ENCODE measurements at regions not wholly inside any gene's neighbourhood (a gene's known extent, or its start where the extent isn't known, plus 50 kb on each side); places are given as distances from the start of the nearest gene placed in this dataset.

- Histone ChIP-seq H3K36me3 (ENCODE audit: insufficient read depth in 1 of 2, low read depth in 1 of 2) (no peaks in the 10 kb centered on the region), H3K4me3 (no peak overlapping the region), H3K9me3 (no peaks in the 10 kb centered on the region), H3K27me3 (ENCODE audit: insufficient read depth in 3 of 3, low read length in 2 of 3) (peaks cover 8 to 80% (median 13%) of the 10 kb centered on the region in 3 donors), H3K4me1 (no peaks in the 10 kb centered on the region), H3K27ac (no peak overlapping the region)
- intact Hi-C loops (cut with DNase I) = no loop called here
- no peak for ATAC-seq
- TF ChIP-seq CTCF (IDR thresholded peaks at IDR 0.05) = no peak
- DNase-seq = no peak
- 36 to 45% (median 45%) methylated on average over 8 of the region's 8 CpGs for WGBS, 3 donors
Measured at GRCh38 chr1:36588972-36589371, 106.3 kb upstream of the CSF3R start.

- TF ChIP-seq CTCF (IDR thresholded peaks at IDR 0.05) = no peak
- no peaks in the 10 kb centered on the region for H3K9me3 ChIP-seq
- 20 to 26% (median 21%) methylated on average over 22 to 24 of the region's 24 CpGs for whole genome bisulfite sequencing, 3 donors
- ATAC-seq = no peak
- H3K4me3 ChIP-seq = no peak overlapping the region
- H3K36me3 ChIP-seq (ENCODE audit: insufficient read depth in 1 of 2, low read depth in 1 of 2) = no peaks in the 10 kb centered on the region
- intact Hi-C loops (cut with DNase I) = no loop called here
- no peaks in the 10 kb centered on the region for H3K4me1 ChIP-seq
- DNase-seq = no peak
- H3K27ac ChIP-seq = no peak overlapping the region
- H3K27me3 ChIP-seq (ENCODE audit: insufficient read depth in 3 of 3, low read length in 2 of 3) = peaks cover 8 to 73% (median 12%) of the 10 kb centered on the region in 3 donors
Measured at GRCh38 chr1:36585569-36586548, 103.1 kb upstream of the CSF3R start.

DNA sequence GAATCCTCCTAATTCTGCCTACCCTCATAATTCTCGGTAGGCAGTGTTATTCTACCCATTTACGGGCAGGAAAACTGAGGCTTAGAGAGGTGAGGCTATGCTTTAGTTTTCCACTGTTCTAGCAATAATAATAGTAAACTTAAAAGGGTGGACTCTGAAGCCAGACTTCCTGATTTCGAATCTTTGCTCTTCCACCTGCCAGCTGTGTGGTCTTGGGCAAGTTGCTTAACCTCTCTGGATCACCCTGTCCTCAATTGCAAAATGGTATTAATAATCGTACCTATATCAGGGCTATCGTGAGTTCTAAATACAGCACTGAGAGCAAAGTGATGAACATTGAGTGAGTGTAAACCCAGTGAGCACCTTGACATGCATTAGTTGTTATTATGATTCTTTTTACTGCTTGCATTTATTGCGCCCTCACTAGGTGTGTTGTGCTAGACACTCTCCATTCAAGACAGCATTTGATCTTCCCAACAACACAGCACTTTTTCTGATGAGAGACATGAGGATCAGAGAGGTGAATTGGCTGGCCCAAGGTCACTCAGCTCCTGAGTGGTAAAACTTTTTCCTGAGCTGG, 102.3 kb upstream of the CSF3R start:
- Histone ChIP-seq H3K27ac (no peak overlapping the region), H3K9me3 (no peaks in the 10 kb centered on the region), H3K4me3 (no peak overlapping the region), H3K4me1 (no peaks in the 10 kb centered on the region), H3K36me3 (ENCODE audit: insufficient read depth in 1 of 2, low read depth in 1 of 2) (no peaks in the 10 kb centered on the region), H3K27me3 (ENCODE audit: insufficient read depth in 3 of 3, low read length in 2 of 3) (peaks cover 8 to 65% (median 9%) of the 10 kb centered on the region in 3 donors)
- no peak for TF ChIP-seq CTCF (IDR thresholded peaks at IDR 0.05)
- 72 to 78% (median 77%) methylated on average over 6 of the region's 6 CpGs for WGBS, 3 donors
- intact Hi-C loops (cut with DNase I) = no loop called here
- no peak for DNase-seq
- ATAC-seq = no peak

DNA sequence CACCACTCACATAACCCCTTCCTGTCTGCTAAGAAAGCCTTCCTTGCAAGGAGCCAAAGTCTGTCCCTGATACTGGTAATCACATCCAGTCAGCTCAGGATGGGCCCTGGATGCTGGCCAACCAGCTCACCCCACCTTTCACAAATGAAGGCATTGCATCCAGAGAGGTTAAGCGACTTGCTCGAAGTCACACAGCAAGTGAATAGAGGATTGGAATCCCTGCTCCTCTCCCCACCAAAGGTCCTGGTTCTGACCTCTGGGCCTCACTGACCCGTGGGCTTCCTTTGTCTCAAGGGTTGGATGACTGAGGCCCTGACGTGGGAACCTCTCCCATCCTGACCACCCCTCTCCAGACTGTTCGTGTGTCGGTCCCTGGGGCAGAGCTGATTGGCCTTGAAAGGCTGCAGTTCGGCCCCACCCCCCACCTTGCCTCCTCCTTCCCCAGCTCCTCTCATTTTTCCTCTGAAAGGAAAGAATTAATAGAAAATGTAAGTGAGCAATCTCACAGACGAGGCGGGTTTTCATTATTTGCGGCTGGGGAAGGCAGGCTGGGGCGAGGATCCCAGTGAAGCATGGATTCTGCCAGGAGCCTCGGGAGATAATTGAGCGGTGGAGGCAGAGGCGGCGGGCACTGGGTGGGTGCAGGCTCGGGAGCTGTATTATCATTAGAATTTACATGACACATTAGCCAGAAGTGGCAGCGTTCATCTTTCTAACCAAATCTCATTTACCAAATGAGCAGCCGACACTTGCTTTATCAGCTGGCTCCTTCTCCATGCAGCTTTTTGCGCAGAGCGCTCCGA, 101.5 kb upstream of the CSF3R start:
- no peak overlapping the region for H3K4me3 ChIP-seq
- DNase-seq = no peak
- H3K36me3 ChIP-seq (ENCODE audit: insufficient read depth in 1 of 2, low read depth in 1 of 2) = no peaks in the 10 kb centered on the region
- no peaks in the 10 kb centered on the region for H3K9me3 ChIP-seq
- H3K27ac ChIP-seq = no peak overlapping the region
- intact Hi-C loops (cut with DNase I) = no loop called here
- WGBS, 3 donors = 55 to 60% (median 58%) methylated on average over 21 of the region's 21 CpGs
- peaks cover 8 to 62% (median 9%) of the 10 kb centered on the region in 3 donors for H3K27me3 ChIP-seq (ENCODE audit: insufficient read depth in 3 of 3, low read length in 2 of 3)
- H3K4me1 ChIP-seq = no peaks in the 10 kb centered on the region
- ATAC-seq = no peak
- TF ChIP-seq CTCF (IDR thresholded peaks at IDR 0.05) = no peak
